Activated T-cell treated with anti-CD3 and anti-CD28 coated beads, Interleukin-2, amount 50 U/mL, for 72 hours (primary cell): ENCODE measurements at regions not wholly inside any gene's neighbourhood (a gene's known extent, or its start where the extent isn't known, plus 50 kb on each side); places are given as distances from the start of the nearest gene placed in this dataset.
A peak's percentile ranks its signal among the peaks of the same experiment; 100 is the strongest.
"Not testable (repeated sequence)": the region's sequence is repeated elsewhere in the genome, so short reads cannot be mapped to it uniquely, and the experiment has no call there.

Experiments used
- ATAC-seq, 2 donors: fragments of 150-1000 bp; cut with Tn5 transposase; replicated peaks in 1 of 2; 2 replicates each; pipeline ENCODE4 v1.10.0; 2021; ENCODE audit warnings: moderate library complexity in 2 of 2, mild to moderate bottlenecking in 1 of 2
- DNase-seq, 2 donors: peaks; one replicate each; pipeline ENCODE4 v3.0.0; 2021 to 2022; ENCODE audit warnings: mixed read lengths in 1 of 2
- H3K27ac Mint-ChIP-seq: one replicate; pipeline ENCODE4 v1.8.0; 2022; ENCODE audit warnings: mild to moderate bottlenecking, moderate library complexity, mixed read lengths
- H3K27me3 Mint-ChIP-seq: one replicate; pipeline ENCODE4 v1.8.0; 2022; ENCODE audit warnings: low read depth, mixed read lengths
- H3K36me3 Mint-ChIP-seq, 2 donors: one replicate each; pipeline ENCODE4 v1.8.0; 2022; ENCODE audit warnings: mixed read lengths in 2 of 2, mild to moderate bottlenecking in 1 of 2; ENCODE audit not compliant: insufficient read depth in 2 of 2
- H3K4me1 Mint-ChIP-seq: one replicate; pipeline ENCODE4 v1.8.0; 2022; ENCODE audit warnings: low read depth, mixed read lengths
- H3K4me3 Mint-ChIP-seq, 2 donors: one replicate each; pipeline ENCODE4 v1.8.0; 2022; ENCODE audit warnings: mild to moderate bottlenecking in 2 of 2, mixed read lengths in 2 of 2, moderate library complexity in 2 of 2
- H3K9me3 Mint-ChIP-seq, 2 donors: one replicate each; pipeline ENCODE4 v1.8.0; 2022; ENCODE audit warnings: mixed read lengths in 2 of 2

GRCh38 chr3:107450254-107450893 is 72.4 kb upstream of the BBX start:
- peaks cover 16% of the 10 kb centered on the region for H3K4me1 Mint-ChIP-seq
- peak; percentile 13 to 31 for DNase-seq

GRCh38 chr3:107452436-107452835 is 70.3 kb upstream of the BBX start:
- Mint-ChIP-seq H3K4me3 (no peak overlapping the region), H3K27me3 (no peaks in the 10 kb centered on the region), H3K4me1 (peaks cover 19% of the 10 kb centered on the region), H3K36me3 (no peaks in the 10 kb centered on the region), H3K9me3 (peaks cover 0 to 1% of the 10 kb centered on the region in 2 donors), H3K27ac (no peak overlapping the region)
- ATAC-seq = no peak
- no peak for DNase-seq

More at GRCh38 chr3:107450254-107450893, 72.4 kb upstream of the BBX start:
- H3K27ac Mint-ChIP-seq = no peak overlapping the region
- H3K4me3 Mint-ChIP-seq = no peak overlapping the region
- H3K9me3 Mint-ChIP-seq = peaks cover 0 to 1% of the 10 kb centered on the region in 2 donors
- no peaks in the 10 kb centered on the region for H3K27me3 Mint-ChIP-seq
- ATAC-seq = peak; percentile 92 to 98
- no peaks in the 10 kb centered on the region for H3K36me3 Mint-ChIP-seq

- H3K27me3 Mint-ChIP-seq = no peaks in the 10 kb centered on the region
- peak; percentile 38 to 57 for ATAC-seq
- peak overlapping the region; percentile 12 for H3K27ac Mint-ChIP-seq
- no peak overlapping the region for H3K4me3 Mint-ChIP-seq
- peaks cover 19% of the 10 kb centered on the region for H3K4me1 Mint-ChIP-seq
- peaks cover 0 to 1% of the 10 kb centered on the region in 2 donors for H3K9me3 Mint-ChIP-seq
- H3K36me3 Mint-ChIP-seq = no peaks in the 10 kb centered on the region
- DNase-seq = no peak
Measured at GRCh38 chr3:107453504-107453903, 69.3 kb upstream of the BBX start.

GRCh38 chr3:107455621-107456020 is 67.1 kb upstream of the BBX start:
- Mint-ChIP-seq H3K4me1 (peaks cover 13% of the 10 kb centered on the region), H3K9me3 (no peaks in the 10 kb centered on the region), H3K36me3 (no peaks in the 10 kb centered on the region), H3K4me3 (no peak overlapping the region), H3K27me3 (no peaks in the 10 kb centered on the region), H3K27ac (no peak overlapping the region)
- DNase-seq = no peak
- peak; percentile 30 to 40 for ATAC-seq

- no peaks in the 10 kb centered on the region for H3K9me3 Mint-ChIP-seq
Measured at GRCh38 chr3:107456501-107456900, 66.3 kb upstream of the BBX start.

GRCh38 chr3:107458871-107459270 is 63.9 kb upstream of the BBX start:
- ATAC-seq (no peak), DNase-seq (no peak)
- Mint-ChIP-seq H3K36me3 (no peaks in the 10 kb centered on the region), H3K9me3 (no peaks in the 10 kb centered on the region), H3K4me1 (peaks cover 5% of the 10 kb centered on the region), H3K27me3 (no peaks in the 10 kb centered on the region), H3K4me3 (no peak overlapping the region), H3K27ac (no peak overlapping the region)

More at GRCh38 chr3:107456501-107456900, 66.3 kb upstream of the BBX start:
- H3K27me3 Mint-ChIP-seq = no peaks in the 10 kb centered on the region
- no peak for ATAC-seq
- no peaks in the 10 kb centered on the region for H3K36me3 Mint-ChIP-seq
- DNase-seq = no peak
- H3K4me3 Mint-ChIP-seq = no peak overlapping the region
- H3K4me1 Mint-ChIP-seq = peaks cover 11% of the 10 kb centered on the region
- H3K27ac Mint-ChIP-seq = no peak overlapping the region

- H3K27me3 Mint-ChIP-seq = no peaks in the 10 kb centered on the region
- H3K9me3 Mint-ChIP-seq = no peaks in the 10 kb centered on the region
- H3K4me3 Mint-ChIP-seq = no peak overlapping the region
- DNase-seq = no peak
- H3K27ac Mint-ChIP-seq = no peak overlapping the region
- H3K36me3 Mint-ChIP-seq = no peaks in the 10 kb centered on the region
- no peak for ATAC-seq
- no peaks in the 10 kb centered on the region for H3K4me1 Mint-ChIP-seq
Measured at GRCh38 chr3:107461721-107462120, 61.0 kb upstream of the BBX start.

GRCh38 chr3:107464037-107464436 is 58.7 kb upstream of the BBX start:
- Mint-ChIP-seq H3K36me3 (no peaks in the 10 kb centered on the region), H3K4me1 (no peaks in the 10 kb centered on the region), H3K27me3 (peaks cover 4% of the 10 kb centered on the region), H3K4me3 (no peak overlapping the region), H3K27ac (no peak overlapping the region), H3K9me3 (no peaks in the 10 kb centered on the region)
- DNase-seq = no peak
- no peak for ATAC-seq

- Mint-ChIP-seq H3K27ac (no peak overlapping the region), H3K4me3 (no peak overlapping the region), H3K27me3 (peaks cover 12% of the 10 kb centered on the region), H3K9me3 (no peaks in the 10 kb centered on the region), H3K36me3 (no peaks in the 10 kb centered on the region), H3K4me1 (no peaks in the 10 kb centered on the region)
- ATAC-seq (peak; percentile 59 to 87), DNase-seq (no peak)
Measured at GRCh38 chr3:107465064-107465631, 57.6 kb upstream of the BBX start.

GRCh38 chr3:107468782-107469181 is 54.0 kb upstream of the BBX start:
- peaks cover 2 to 8% of the 10 kb centered on the region in 2 donors for H3K9me3 Mint-ChIP-seq
- H3K36me3 Mint-ChIP-seq = peaks cover 2 to 10% of the 10 kb centered on the region in 2 donors
- no peak for DNase-seq
- H3K27me3 Mint-ChIP-seq = peaks cover 36% of the 10 kb centered on the region
- no peak for ATAC-seq
- no peak overlapping the region for H3K27ac Mint-ChIP-seq
- H3K4me3 Mint-ChIP-seq = no peak overlapping the region
- no peaks in the 10 kb centered on the region for H3K4me1 Mint-ChIP-seq

GRCh38 chr3:107470496-107470895 is 52.3 kb upstream of the BBX start:
- not testable (repeated sequence) for H3K9me3 Mint-ChIP-seq, H3K27ac Mint-ChIP-seq, DNase-seq, ATAC-seq, H3K4me3 Mint-ChIP-seq, H3K4me1 Mint-ChIP-seq
- Mint-ChIP-seq H3K27me3 (peaks cover 39% of the 10 kb centered on the region), H3K36me3 (peaks cover 2 to 10% of the 10 kb centered on the region in 2 donors)
